ENCODE measurements at regions not wholly inside any gene's neighbourhood (a gene's known extent, or its start where the extent isn't known, plus 50 kb on each side); places are given as distances from the start of the nearest gene placed in this dataset.
"Not testable (repeated sequence)": the region's sequence is repeated elsewhere in the genome, so short reads cannot be mapped to it uniquely, and the experiment has no call there.

DNA sequence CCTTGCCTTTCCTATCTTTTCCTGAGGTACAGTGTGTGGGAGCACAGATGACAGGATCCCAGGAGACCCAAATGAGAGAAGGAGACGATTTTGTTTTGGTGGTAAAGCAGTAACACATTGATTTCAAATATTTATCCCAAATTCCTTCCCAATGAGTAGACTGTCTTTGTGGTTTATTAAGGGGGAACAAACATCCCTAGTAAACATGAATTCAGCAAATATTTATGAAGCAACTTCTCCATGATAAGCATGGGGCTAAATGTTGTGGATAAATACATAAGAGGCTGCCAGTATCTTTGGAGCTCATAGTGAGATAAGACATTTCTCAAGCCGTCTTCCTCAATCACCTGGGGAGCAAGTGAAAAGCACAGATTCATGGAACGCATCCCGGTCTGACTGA lies 460.8 kb upstream of the CFAP20DC start:
- no peaks in the 10 kb centered on the region for H4K20me1 ChIP-seq
- no peak overlapping the region for H3K4me2 ChIP-seq
- no peaks in the 10 kb centered on the region for H3K36me3 ChIP-seq
- no peak overlapping the region for H3K9ac ChIP-seq
- H3K9me3 ChIP-seq (replicated peaks in 1 of 11), result peaks cover 0 to 13% (median 8%) of the 10 kb centered on the region in 11 experiments; a peak in 14 of 22 replicates
- H3K27ac ChIP-seq, result no peak overlapping the region
- no peak overlapping the region for H3K4me3 ChIP-seq
- H3K4me1 ChIP-seq, result no peaks in the 10 kb centered on the region
- no peak for TF ChIP-seq Cebpa-rat (IDR thresholded peaks at IDR 0.05)
- H3K27me3 ChIP-seq, result no peaks in the 10 kb centered on the region

GRCh38 chr3:59508273-59508672 lies 458.4 kb upstream of the CFAP20DC start:
- Histone ChIP-seq H3K27ac (no peak overlapping the region), H4K20me1 (no peaks in the 10 kb centered on the region), H3K9ac (no peak overlapping the region), H3K27me3 (no peaks in the 10 kb centered on the region), H3K4me1 (no peaks in the 10 kb centered on the region), H3K4me3 (no peak overlapping the region), H3K9me3 (replicated peaks in 1 of 11) (peaks cover 0 to 13% (median 10%) of the 10 kb centered on the region in 11 experiments; a peak in 18 of 22 replicates), H3K36me3 (no peaks in the 10 kb centered on the region), H3K4me2 (no peak overlapping the region)
- TF ChIP-seq Cebpa-rat (IDR thresholded peaks at IDR 0.05), result no peak

DNA sequence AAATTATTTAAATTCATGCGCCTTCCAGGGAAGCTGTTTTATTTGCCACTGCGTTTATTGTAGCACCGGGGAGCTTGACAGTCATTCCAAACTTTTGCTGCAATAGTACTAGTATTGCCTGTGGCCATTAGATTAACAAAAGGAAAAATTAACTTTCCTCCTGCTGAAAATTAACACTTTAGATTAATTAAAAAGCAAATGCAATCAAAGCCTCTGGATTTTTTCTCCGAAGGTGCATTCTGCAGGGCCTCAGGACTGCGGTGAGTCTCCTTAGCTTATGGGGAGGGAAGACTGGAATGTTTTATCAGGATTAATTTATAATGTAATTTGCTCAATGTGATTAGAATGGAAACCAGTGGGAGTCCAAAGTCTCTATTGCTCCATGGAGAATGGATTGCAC lies 456.4 kb upstream of the CFAP20DC start:
- Histone ChIP-seq H3K27ac (no peak overlapping the region), H3K9me3 (replicated peaks in 1 of 11) (peaks cover 0 to 7% (median 4%) of the 10 kb centered on the region in 11 experiments; a peak in 14 of 22 replicates), H3K4me3 (no peak overlapping the region), H3K36me3 (no peaks in the 10 kb centered on the region), H3K4me2 (no peak overlapping the region), H3K4me1 (no peaks in the 10 kb centered on the region), H3K9ac (no peak overlapping the region), H4K20me1 (no peaks in the 10 kb centered on the region), H3K27me3 (no peaks in the 10 kb centered on the region)
- no peak for TF ChIP-seq Cebpa-rat (IDR thresholded peaks at IDR 0.05)

DNA sequence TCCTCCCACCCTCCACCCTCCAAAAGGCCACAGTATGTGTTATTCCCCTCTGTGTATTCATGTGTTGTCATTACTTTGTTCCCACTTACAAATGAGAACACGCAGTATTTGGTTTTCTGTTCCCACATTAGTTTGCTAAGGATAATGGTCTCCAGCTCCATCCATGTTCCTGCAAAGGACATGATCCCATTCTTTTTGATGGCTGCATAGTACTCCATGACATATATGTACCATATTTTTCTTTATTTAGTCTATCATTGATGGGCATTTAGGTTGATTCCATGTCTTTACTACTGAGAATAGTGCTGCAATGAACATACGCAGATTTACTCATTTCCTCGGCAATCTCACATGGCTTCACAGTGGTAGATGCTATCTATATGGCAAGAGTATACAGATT lies 453.6 kb upstream of the CFAP20DC start:
- Histone ChIP-seq H3K4me3 (no peak overlapping the region), H4K20me1 (no peaks in the 10 kb centered on the region), H3K9me3 (replicated peaks in 1 of 11) (peaks cover 0 to 7% (median 0%) of the 10 kb centered on the region in 11 experiments; a peak in 6 of 22 replicates), H3K9ac (no peak overlapping the region), H3K27me3 (no peaks in the 10 kb centered on the region), H3K36me3 (no peaks in the 10 kb centered on the region), H3K4me1 (peaks cover 0 to 6% (median 0%) of the 10 kb centered on the region in 10 experiments; a peak in 2 of 20 replicates), H3K27ac (no peak overlapping the region), H3K4me2 (no peak overlapping the region)
- TF ChIP-seq Cebpa-rat (IDR thresholded peaks at IDR 0.05), result no peak

DNA sequence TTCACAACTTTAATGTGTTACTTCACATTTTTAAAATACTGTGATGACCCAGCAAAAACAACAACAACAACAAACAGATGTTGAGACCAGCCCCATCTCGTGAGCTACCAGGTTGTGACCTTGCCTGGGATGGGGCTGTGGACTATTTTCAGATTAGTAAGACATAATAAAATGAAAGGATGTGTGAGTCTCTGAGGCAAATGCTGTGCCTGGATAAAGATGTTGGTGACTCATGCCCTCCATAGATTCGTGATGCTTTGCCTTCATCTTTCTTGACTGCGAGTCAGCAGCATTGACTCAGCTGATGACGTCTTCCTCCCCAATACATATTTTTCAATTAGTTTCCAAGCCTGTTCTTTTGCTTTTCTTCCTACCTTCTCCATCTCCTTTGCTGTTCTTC lies 453.0 kb upstream of the CFAP20DC start:
- no peak overlapping the region for H3K9ac ChIP-seq
- no peaks in the 10 kb centered on the region for H3K27me3 ChIP-seq
- no peak for TF ChIP-seq Cebpa-rat (IDR thresholded peaks at IDR 0.05)
- no peak overlapping the region for H3K27ac ChIP-seq
- H3K36me3 ChIP-seq, result no peaks in the 10 kb centered on the region
- H4K20me1 ChIP-seq, result no peaks in the 10 kb centered on the region
- no peak overlapping the region for H3K4me3 ChIP-seq
- peaks cover 0 to 8% (median 0%) of the 10 kb centered on the region in 10 experiments; a peak in 6 of 20 replicates for H3K4me1 ChIP-seq
- no peak overlapping the region for H3K4me2 ChIP-seq
- H3K9me3 ChIP-seq (replicated peaks in 1 of 11), result peaks cover 0 to 7% (median 0%) of the 10 kb centered on the region in 11 experiments; a peak in 6 of 22 replicates

GRCh38 chr3:59499954-59500353 lies 450.1 kb upstream of the CFAP20DC start:
- no peaks in the 10 kb centered on the region for H3K27me3 ChIP-seq
- H3K4me2 ChIP-seq, result no peak overlapping the region
- H3K36me3 ChIP-seq, result no peaks in the 10 kb centered on the region
- H3K27ac ChIP-seq, result no peak overlapping the region
- no peaks in the 10 kb centered on the region for H4K20me1 ChIP-seq
- TF ChIP-seq Cebpa-rat (IDR thresholded peaks at IDR 0.05), result no peak
- H3K4me3 ChIP-seq, result no peak overlapping the region
- peaks cover 0 to 16% (median 6%) of the 10 kb centered on the region in 10 experiments; a peak in 8 of 20 replicates for H3K4me1 ChIP-seq
- peaks cover 0 to 7% (median 4%) of the 10 kb centered on the region in 11 experiments; a peak in 8 of 22 replicates for H3K9me3 ChIP-seq (replicated peaks in 1 of 11)
- no peak overlapping the region for H3K9ac ChIP-seq

GRCh38 chr3:59499000-59499399 lies 449.2 kb upstream of the CFAP20DC start:
- Histone ChIP-seq H3K27me3 (no peaks in the 10 kb centered on the region), H3K9me3 (replicated peaks in 1 of 11) (peaks cover 0 to 7% (median 4%) of the 10 kb centered on the region in 11 experiments; a peak in 8 of 22 replicates), H3K4me2 (no peak overlapping the region), H3K4me3 (no peak overlapping the region), H3K36me3 (no peaks in the 10 kb centered on the region), H4K20me1 (no peaks in the 10 kb centered on the region), H3K27ac (no peak overlapping the region), H3K4me1 (peaks cover 0 to 16% (median 6%) of the 10 kb centered on the region in 10 experiments; a peak in 8 of 20 replicates), H3K9ac (no peak overlapping the region)
- no peak for TF ChIP-seq Cebpa-rat (IDR thresholded peaks at IDR 0.05)

DNA sequence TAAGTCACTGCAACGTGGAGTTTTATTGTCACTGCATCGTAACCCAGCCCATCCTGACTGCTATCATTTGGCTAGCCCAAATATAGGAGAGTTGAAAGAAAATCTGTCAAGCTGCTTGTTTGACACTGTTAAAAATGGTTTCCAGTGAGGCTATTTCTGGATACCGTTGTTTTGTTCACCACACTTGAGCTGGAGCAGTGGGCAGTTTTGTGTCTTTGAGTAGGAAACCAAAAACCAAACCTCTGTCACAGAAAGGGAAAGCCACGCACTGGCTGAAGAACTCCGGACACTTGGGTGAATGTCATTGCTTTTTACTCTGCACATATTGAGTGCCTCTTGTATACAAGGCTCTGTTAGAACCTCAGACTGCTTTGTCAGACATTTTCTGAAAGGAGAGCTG lies 446.4 kb upstream of the CFAP20DC start:
- no peak for TF ChIP-seq Cebpa-rat (IDR thresholded peaks at IDR 0.05)
- Histone ChIP-seq H3K4me3 (no peak overlapping the region), H3K36me3 (no peaks in the 10 kb centered on the region), H3K27ac (no peak overlapping the region), H3K4me1 (peaks cover 0 to 16% (median 6%) of the 10 kb centered on the region in 10 experiments; a peak in 8 of 20 replicates), H3K27me3 (no peaks in the 10 kb centered on the region), H3K4me2 (peak overlapping the region in 2 of 11 experiments; percentile 6 to 11; a peak in 2 of 22 replicates), H3K9ac (no peak overlapping the region), H4K20me1 (no peaks in the 10 kb centered on the region), H3K9me3 (replicated peaks in 1 of 11) (peaks cover 0 to 5% (median 0%) of the 10 kb centered on the region in 11 experiments; a peak in 2 of 22 replicates)

GRCh38 chr3:59494969-59495368 lies 445.1 kb upstream of the CFAP20DC start:
- not testable (repeated sequence) for H3K4me3 ChIP-seq, H3K9ac ChIP-seq, H3K27me3 ChIP-seq, H3K4me2 ChIP-seq, H3K27ac ChIP-seq, H3K36me3 ChIP-seq, H4K20me1 ChIP-seq
- Histone ChIP-seq H3K4me1 (peaks cover 0 to 16% (median 6%) of the 10 kb centered on the region in 10 experiments; a peak in 8 of 20 replicates), H3K9me3 (replicated peaks in 1 of 11) (peaks cover 0 to 11% (median 0%) of the 10 kb centered on the region in 11 experiments; a peak in 3 of 22 replicates)

GRCh38 chr3:59486520-59486919 lies 436.7 kb upstream of the CFAP20DC start:
- no peaks in the 10 kb centered on the region for H3K27me3 ChIP-seq
- H3K4me3 ChIP-seq, result no peak overlapping the region
- H3K9ac ChIP-seq, result no peak overlapping the region
- no peaks in the 10 kb centered on the region for H4K20me1 ChIP-seq
- peaks cover 0 to 5% (median 0%) of the 10 kb centered on the region in 11 experiments; a peak in 1 of 22 replicates for H3K9me3 ChIP-seq (replicated peaks in 1 of 11)
- TF ChIP-seq Cebpa-rat (IDR thresholded peaks at IDR 0.05), result no peak
- H3K36me3 ChIP-seq, result no peaks in the 10 kb centered on the region
- H3K27ac ChIP-seq, result no peak overlapping the region
- no peak overlapping the region for H3K4me2 ChIP-seq
- H3K4me1 ChIP-seq, result peaks cover 0 to 10% (median 2%) of the 10 kb centered on the region in 10 experiments; a peak in 7 of 20 replicates
